ENCODE measurements at regions not wholly inside any gene's neighbourhood (a gene's known extent, or its start where the extent isn't known, plus 50 kb on each side); places are given as distances from the start of the nearest gene placed in this dataset.
"Not testable (repeated sequence)": the region's sequence is repeated elsewhere in the genome, so short reads cannot be mapped to it uniquely, and the experiment has no call there.

- no peaks in the 10 kb centered on the region for H3K9me3 ChIP-seq (ENCODE audit: control insufficient read depth, insufficient read depth, low read length)
- H3K27me3 ChIP-seq (ENCODE audit: control insufficient read depth, insufficient read depth, low read length): no peaks in the 10 kb centered on the region
- no peaks in the 10 kb centered on the region for H3K36me3 ChIP-seq (ENCODE audit: control insufficient read depth, insufficient read depth, low read length)
- H3K4me3 ChIP-seq (ENCODE audit: low read depth, low read length): no peak overlapping the region
- H3K27ac ChIP-seq (ENCODE audit: low read depth, low read length): no peak overlapping the region
- DNase-seq (ENCODE audit: low read depth in 4 of 6, low spot score in 6 of 6): no peak
- H3K4me1 ChIP-seq (ENCODE audit: control insufficient read depth, insufficient read depth, low read length): no peaks in the 10 kb centered on the region
- WGBS (ENCODE audit: insufficient coverage): no CpG with 5 or more reads among the region's 4 CpGs
Measured at GRCh38 chr1:185397183-185397582, 80.1 kb upstream of the IVNS1ABP start.

- no peak for DNase-seq (ENCODE audit: low read depth in 4 of 6, low spot score in 6 of 6)
Measured at GRCh38 chr1:185396126-185396525, 79.1 kb upstream of the IVNS1ABP start.

GRCh38 chr1:185393815-185394214 lies 76.8 kb upstream of the IVNS1ABP start:
- WGBS (ENCODE audit: insufficient coverage): no CpG with 5 or more reads among the region's 2 CpGs
- Histone ChIP-seq H3K36me3 (ENCODE audit: control insufficient read depth, insufficient read depth, low read length) (no peaks in the 10 kb centered on the region), H3K27ac (ENCODE audit: low read depth, low read length) (no peak overlapping the region)

More at GRCh38 chr1:185396126-185396525, 79.1 kb upstream of the IVNS1ABP start:
- Histone ChIP-seq H3K4me3 (ENCODE audit: low read depth, low read length) (no peak overlapping the region), H3K9me3 (ENCODE audit: control insufficient read depth, insufficient read depth, low read length) (no peaks in the 10 kb centered on the region), H3K36me3 (ENCODE audit: control insufficient read depth, insufficient read depth, low read length) (no peaks in the 10 kb centered on the region), H3K4me1 (ENCODE audit: control insufficient read depth, insufficient read depth, low read length) (no peaks in the 10 kb centered on the region), H3K27me3 (ENCODE audit: control insufficient read depth, insufficient read depth, low read length) (no peaks in the 10 kb centered on the region), H3K27ac (ENCODE audit: low read depth, low read length) (no peak overlapping the region)
- no CpG with 5 or more reads among the region's 2 CpGs for WGBS (ENCODE audit: insufficient coverage)

DNA sequence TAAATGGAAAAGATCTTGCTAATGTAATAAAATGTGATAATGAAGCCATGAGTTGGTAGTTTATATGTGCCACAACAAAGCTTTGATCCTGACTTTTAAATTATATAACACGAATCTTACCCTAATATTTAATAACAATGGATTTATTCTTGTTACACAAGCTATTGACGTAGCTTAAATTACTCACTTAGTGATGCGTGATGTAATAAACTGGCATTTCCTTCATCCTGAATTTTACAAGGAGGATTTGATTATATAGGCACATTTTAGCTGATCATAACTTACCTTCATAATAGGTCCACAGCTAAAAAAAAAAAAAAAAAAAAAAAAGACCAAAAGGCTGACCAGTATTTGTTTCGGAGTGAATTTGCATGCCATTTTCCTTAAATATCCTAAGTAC lies 76.2 kb upstream of the IVNS1ABP start:
- H3K36me3 ChIP-seq (ENCODE audit: control insufficient read depth, insufficient read depth, low read length): no peaks in the 10 kb centered on the region
- no peak overlapping the region for H3K4me3 ChIP-seq (ENCODE audit: low read depth, low read length)
- H3K27me3 ChIP-seq (ENCODE audit: control insufficient read depth, insufficient read depth, low read length): no peaks in the 10 kb centered on the region
- H3K4me1 ChIP-seq (ENCODE audit: control insufficient read depth, insufficient read depth, low read length): no peaks in the 10 kb centered on the region
- H3K9me3 ChIP-seq (ENCODE audit: control insufficient read depth, insufficient read depth, low read length): no peaks in the 10 kb centered on the region
- WGBS (ENCODE audit: insufficient coverage): no CpG with 5 or more reads among the region's 4 CpGs
- DNase-seq (ENCODE audit: low read depth in 4 of 6, low spot score in 6 of 6): no peak
- no peak overlapping the region for H3K27ac ChIP-seq (ENCODE audit: low read depth, low read length)

More at GRCh38 chr1:185393815-185394214, 76.8 kb upstream of the IVNS1ABP start:
- Histone ChIP-seq H3K4me3 (ENCODE audit: low read depth, low read length) (no peak overlapping the region), H3K27me3 (ENCODE audit: control insufficient read depth, insufficient read depth, low read length) (no peaks in the 10 kb centered on the region), H3K4me1 (ENCODE audit: control insufficient read depth, insufficient read depth, low read length) (no peaks in the 10 kb centered on the region), H3K9me3 (ENCODE audit: control insufficient read depth, insufficient read depth, low read length) (no peaks in the 10 kb centered on the region)
- no peak for DNase-seq (ENCODE audit: low read depth in 4 of 6, low spot score in 6 of 6)

GRCh38 chr1:185388815-185389214 lies 71.8 kb upstream of the IVNS1ABP start:
- Histone ChIP-seq H3K36me3 (ENCODE audit: control insufficient read depth, insufficient read depth, low read length) (no peaks in the 10 kb centered on the region), H3K27me3 (ENCODE audit: control insufficient read depth, insufficient read depth, low read length) (no peaks in the 10 kb centered on the region), H3K9me3 (ENCODE audit: control insufficient read depth, insufficient read depth, low read length) (no peaks in the 10 kb centered on the region), H3K27ac (ENCODE audit: low read depth, low read length) (no peak overlapping the region), H3K4me1 (ENCODE audit: control insufficient read depth, insufficient read depth, low read length) (no peaks in the 10 kb centered on the region), H3K4me3 (ENCODE audit: low read depth, low read length) (no peak overlapping the region)
- DNase-seq (ENCODE audit: low read depth in 4 of 6, low spot score in 6 of 6): no peak

DNA sequence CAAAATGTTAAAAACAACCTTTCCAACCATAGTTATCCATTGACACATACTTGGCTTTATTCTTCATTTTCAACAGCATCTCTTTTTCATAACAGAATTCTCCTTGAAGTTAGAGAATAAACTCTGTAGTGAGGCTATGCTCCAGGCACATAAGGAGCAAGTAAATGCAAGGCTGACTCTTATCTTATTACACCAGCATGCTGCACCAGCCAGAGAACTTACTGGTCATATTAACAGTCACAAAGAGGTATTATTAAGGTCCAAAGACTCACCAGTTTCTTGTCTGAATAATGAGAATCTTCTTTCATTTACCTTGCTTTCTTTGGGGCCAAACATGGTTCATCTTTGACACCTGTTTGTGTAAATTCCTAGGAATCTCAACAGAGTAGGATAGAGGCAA lies 71.3 kb upstream of the IVNS1ABP start:
- no peaks in the 10 kb centered on the region for H3K36me3 ChIP-seq (ENCODE audit: control insufficient read depth, insufficient read depth, low read length)
- no peak overlapping the region for H3K27ac ChIP-seq (ENCODE audit: low read depth, low read length)
- H3K9me3 ChIP-seq (ENCODE audit: control insufficient read depth, insufficient read depth, low read length): no peaks in the 10 kb centered on the region
- no peak overlapping the region for H3K4me3 ChIP-seq (ENCODE audit: low read depth, low read length)
- H3K27me3 ChIP-seq (ENCODE audit: control insufficient read depth, insufficient read depth, low read length): no peaks in the 10 kb centered on the region
- no peaks in the 10 kb centered on the region for H3K4me1 ChIP-seq (ENCODE audit: control insufficient read depth, insufficient read depth, low read length)
- DNase-seq (ENCODE audit: low read depth in 4 of 6, low spot score in 6 of 6): no peak

GRCh38 chr1:185385991-185386390 lies 68.9 kb upstream of the IVNS1ABP start:
- peak in 1 of 6 donors; percentile 34 for DNase-seq (ENCODE audit: low read depth in 4 of 6, low spot score in 6 of 6)
- Histone ChIP-seq H3K4me3 (ENCODE audit: low read depth, low read length) (no peak overlapping the region), H3K27ac (ENCODE audit: low read depth, low read length) (no peak overlapping the region), H3K9me3 (ENCODE audit: control insufficient read depth, insufficient read depth, low read length) (no peaks in the 10 kb centered on the region), H3K4me1 (ENCODE audit: control insufficient read depth, insufficient read depth, low read length) (no peaks in the 10 kb centered on the region), H3K36me3 (ENCODE audit: control insufficient read depth, insufficient read depth, low read length) (no peaks in the 10 kb centered on the region), H3K27me3 (ENCODE audit: control insufficient read depth, insufficient read depth, low read length) (no peaks in the 10 kb centered on the region)
- WGBS (ENCODE audit: insufficient coverage): no CpG with 5 or more reads among the region's 2 CpGs

DNA sequence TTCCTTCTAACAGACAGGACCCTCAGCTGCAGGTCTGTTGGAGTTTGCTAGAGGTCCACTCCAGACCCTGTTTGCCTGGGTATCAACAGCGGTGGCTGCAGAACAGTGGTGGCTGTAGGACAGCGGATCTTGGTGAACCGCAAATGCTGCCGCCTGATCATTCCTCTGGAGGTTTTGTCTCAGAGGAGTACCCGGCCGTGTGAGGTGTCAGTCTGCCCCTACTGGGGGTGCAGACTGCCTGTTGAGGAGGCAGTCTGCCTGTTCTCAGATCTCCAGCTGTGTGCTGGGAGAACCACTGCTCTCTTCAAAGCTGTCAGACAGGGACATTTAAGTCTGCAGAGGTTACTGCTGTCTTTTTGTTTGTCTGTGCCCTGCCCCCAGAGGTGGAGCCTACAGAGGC lies 66.8 kb upstream of the IVNS1ABP start:
- not testable (repeated sequence) for H3K9me3 ChIP-seq (ENCODE audit: control insufficient read depth, insufficient read depth, low read length); DNase-seq (ENCODE audit: low read depth in 4 of 6, low spot score in 6 of 6); H3K27ac ChIP-seq (ENCODE audit: low read depth, low read length); H3K27me3 ChIP-seq (ENCODE audit: control insufficient read depth, insufficient read depth, low read length); H3K4me3 ChIP-seq (ENCODE audit: low read depth, low read length); H3K4me1 ChIP-seq (ENCODE audit: control insufficient read depth, insufficient read depth, low read length); H3K36me3 ChIP-seq (ENCODE audit: control insufficient read depth, insufficient read depth, low read length)
- WGBS (ENCODE audit: insufficient coverage): 100% methylated on average over 2 of the region's 6 CpGs

DNA sequence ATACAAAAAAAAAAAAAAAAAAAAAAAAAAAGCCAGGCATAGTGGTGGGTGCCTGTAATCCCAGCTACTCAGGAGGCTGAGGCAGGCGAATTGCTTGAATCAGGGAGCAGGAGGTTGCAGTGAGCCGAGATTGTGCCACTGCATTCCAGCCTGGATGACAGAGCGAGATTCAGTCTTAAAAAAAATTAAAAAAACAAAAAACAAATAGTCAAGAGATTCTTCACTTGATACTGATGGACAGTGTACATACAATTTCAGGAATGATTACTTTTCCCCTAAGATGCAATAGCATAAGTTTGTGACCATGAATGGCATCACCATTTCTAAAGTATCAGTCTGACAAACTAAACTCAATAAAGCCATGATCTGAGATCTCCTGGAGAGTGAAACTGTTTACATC lies 60.8 kb upstream of the IVNS1ABP start:
- no CpG with 5 or more reads among the region's 3 CpGs for WGBS (ENCODE audit: insufficient coverage)
- H3K9me3 ChIP-seq (ENCODE audit: control insufficient read depth, insufficient read depth, low read length): no peaks in the 10 kb centered on the region
- H3K36me3 ChIP-seq (ENCODE audit: control insufficient read depth, insufficient read depth, low read length): no peaks in the 10 kb centered on the region
- H3K4me3 ChIP-seq (ENCODE audit: low read depth, low read length): no peak overlapping the region
- H3K27me3 ChIP-seq (ENCODE audit: control insufficient read depth, insufficient read depth, low read length): no peaks in the 10 kb centered on the region
- H3K4me1 ChIP-seq (ENCODE audit: control insufficient read depth, insufficient read depth, low read length): no peaks in the 10 kb centered on the region
- no peak overlapping the region for H3K27ac ChIP-seq (ENCODE audit: low read depth, low read length)
- DNase-seq (ENCODE audit: low read depth in 4 of 6, low spot score in 6 of 6): no peak

DNA sequence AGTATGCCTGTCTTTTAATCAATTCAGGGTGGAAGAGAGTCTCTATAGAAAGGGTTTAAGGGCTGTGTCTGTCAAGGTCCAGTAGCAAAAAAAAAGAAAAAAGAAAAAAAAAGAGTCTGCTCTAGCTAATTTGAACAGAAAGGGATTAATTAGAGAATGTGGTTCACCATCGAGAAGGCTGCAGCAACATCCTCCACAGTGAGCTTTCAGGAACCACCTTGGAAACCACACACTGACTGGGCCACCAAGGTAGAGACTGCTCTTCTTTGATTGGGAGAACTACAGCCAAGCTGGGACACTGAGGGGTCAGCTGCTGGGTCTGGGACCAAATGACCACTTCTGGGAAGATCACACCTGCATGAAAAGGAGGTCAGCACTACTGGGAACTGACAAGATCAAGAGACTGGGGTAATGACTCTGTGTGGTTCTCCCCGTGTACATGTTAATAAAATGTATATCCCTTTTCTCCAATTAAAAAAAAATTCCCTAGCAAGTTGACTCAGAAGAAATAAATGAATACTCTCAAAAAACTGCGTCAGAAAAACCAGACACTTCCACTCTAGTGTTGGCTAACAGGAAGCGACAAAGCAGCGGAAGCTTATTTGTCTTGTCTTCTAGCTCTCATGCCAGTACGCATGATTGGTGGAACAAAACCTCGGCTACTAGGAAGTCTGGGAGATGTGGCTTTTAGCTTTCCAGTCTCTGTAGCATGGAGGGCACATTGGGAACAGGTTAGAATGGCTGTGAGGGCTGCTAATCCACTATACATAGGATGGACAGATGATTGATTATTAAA lies 60.0 kb upstream of the IVNS1ABP start:
- Histone ChIP-seq H3K4me3 (ENCODE audit: low read depth, low read length) (no peak overlapping the region), H3K27ac (ENCODE audit: low read depth, low read length) (no peak overlapping the region), H3K4me1 (ENCODE audit: control insufficient read depth, insufficient read depth, low read length) (no peaks in the 10 kb centered on the region), H3K36me3 (ENCODE audit: control insufficient read depth, insufficient read depth, low read length) (no peaks in the 10 kb centered on the region), H3K27me3 (ENCODE audit: control insufficient read depth, insufficient read depth, low read length) (no peaks in the 10 kb centered on the region), H3K9me3 (ENCODE audit: control insufficient read depth, insufficient read depth, low read length) (no peaks in the 10 kb centered on the region)
- 57% methylated on average over 1 of the region's 7 CpGs for WGBS (ENCODE audit: insufficient coverage)
- no peak for DNase-seq (ENCODE audit: low read depth in 4 of 6, low spot score in 6 of 6)

All from spinal cord (tissue), 9 donors.